HG02763 (cell line): ENCODE measurements at regions not wholly inside any gene's neighbourhood (a gene's known extent, or its start where the extent isn't known, plus 50 kb on each side); places are given as distances from the start of the nearest gene placed in this dataset.
A peak's percentile ranks its signal among the peaks of the same experiment; 100 is the strongest.
"Not testable (repeated sequence)": the region's sequence is repeated elsewhere in the genome, so short reads cannot be mapped to it uniquely, and the experiment has no call there.

Experiments
- ATAC-seq: cut with Tn5 transposase; IDR thresholded peaks from one replicate; pipeline ENCODE4 v1.9.1; 2021; ENCODE audit warnings: mild to moderate bottlenecking, moderate library complexity; ENCODE audit not compliant: unreplicated experiment

DNA sequence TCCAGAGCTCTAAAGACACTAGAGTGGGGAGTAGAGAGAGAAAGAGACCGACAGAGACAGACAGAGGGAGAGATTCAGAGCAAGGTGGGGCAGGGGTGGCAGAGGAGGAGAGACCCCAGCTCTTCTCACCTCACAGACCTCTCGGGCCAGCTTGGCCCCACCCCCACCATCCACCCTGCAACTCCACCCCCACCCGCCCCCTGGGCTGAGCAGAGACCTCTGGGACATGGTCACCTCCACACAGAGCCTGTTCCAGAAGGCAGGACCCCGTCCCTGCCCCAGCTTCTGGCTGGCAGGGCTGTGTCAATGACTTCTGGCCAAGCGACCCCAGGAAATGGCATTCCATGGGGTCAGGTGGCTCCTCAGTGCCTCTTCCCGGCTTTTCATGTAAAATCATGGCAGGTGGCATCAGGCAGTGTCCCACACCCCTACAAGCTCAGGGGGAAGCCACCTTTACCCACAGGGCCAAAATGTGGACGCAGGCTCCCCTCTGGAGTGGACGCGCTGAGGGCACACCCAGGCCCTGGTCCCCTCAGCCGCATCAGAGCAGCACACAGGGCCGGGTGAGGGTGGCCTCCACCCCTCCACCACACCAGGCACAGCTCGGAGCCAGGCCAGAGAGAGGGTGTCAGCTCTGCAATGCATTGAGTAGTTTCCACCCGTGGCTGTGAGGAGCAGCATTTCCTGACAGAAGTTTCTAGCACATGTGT is 131.2 kb upstream of the LPCAT1 start:
- ATAC-seq, result no peak

DNA sequence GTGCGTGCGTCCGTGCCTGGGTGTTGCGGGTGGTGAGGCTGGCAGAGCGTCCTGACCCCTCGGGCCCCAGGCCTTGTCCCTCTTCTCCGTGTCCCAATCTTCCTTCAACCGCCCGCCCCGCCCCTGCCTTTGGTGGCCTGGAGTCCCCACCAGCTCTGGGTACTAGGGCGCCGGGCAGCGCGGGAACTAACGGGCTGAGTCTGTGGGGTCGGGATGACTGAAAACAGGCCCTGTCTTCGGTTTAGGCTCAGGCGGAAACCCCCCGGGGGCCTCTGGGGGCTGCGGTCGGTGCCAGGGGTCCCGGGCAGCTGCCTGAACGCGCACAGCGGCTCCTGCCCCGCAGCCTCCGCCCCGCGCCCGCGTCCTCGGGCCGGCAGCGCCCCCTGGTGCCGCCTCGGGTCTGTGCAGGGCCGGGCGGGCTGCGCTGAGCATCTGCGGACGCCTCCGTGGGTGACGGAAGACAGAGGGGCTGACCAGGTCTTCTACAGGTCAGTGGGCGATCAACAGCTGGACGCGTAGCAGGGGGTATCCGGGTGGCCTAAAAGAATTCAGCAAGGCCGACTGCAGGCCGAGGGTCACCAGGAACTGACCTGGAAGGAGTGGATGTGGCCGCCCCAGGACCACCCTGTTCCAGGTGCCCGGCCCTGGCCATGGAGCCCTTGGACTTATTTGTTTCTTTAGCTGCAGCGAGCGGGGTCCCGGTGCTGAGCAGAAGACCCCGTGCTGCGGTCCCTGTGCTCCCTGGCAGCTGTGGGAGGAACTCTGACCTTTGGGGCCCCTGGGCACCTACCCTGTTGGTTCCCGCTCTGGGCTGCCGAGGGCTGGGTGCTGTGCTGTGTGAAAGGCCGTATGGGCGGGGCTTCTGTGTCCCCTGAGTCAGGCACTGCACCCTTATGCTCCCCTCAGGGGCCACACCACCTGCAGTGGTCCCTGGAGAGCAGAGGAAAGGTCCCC is 130.2 kb upstream of the LPCAT1 start:
- peak; percentile 89 for ATAC-seq

DNA sequence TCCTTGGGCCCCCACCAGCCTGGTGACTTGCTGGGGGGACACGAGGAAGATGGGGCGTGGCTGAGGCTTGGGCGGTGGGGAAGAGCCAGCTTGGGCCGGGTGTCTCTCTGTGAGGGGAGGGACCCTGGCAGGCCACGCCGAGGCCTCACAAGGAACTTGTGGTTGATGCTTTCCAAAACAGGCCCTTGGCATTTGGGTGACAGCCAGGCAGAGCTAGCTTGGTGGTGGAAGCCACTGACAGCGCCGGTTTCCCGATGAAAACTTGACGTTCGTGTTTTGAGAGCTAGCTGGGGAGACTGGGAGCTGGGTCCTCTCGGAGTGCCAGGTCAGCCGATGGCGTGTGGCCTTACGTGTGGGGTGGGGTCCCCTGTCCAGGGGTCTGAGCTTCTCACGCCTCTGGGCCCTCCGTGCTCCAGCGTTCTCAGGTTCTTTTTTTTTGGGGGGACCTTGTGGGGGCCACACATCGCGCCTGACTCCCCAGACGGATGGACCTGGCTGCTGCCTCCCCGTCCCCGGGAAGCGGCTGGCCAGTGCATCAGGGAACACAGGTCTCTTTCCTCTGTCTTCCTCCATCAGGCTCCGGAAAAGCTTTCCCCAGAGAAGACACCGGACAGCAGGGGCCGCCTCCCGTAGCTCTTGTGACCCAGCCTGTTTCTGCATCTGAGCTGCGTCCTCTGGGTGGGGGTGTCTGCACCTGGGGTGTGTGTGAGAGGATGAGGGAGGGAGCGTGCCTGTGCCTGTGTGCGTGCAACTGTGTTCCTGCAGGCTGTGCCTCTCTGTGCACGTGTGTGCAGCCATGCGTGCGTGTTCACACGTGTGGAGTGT is 129.3 kb upstream of the LPCAT1 start:
- ATAC-seq, result peak; percentile 11

DNA sequence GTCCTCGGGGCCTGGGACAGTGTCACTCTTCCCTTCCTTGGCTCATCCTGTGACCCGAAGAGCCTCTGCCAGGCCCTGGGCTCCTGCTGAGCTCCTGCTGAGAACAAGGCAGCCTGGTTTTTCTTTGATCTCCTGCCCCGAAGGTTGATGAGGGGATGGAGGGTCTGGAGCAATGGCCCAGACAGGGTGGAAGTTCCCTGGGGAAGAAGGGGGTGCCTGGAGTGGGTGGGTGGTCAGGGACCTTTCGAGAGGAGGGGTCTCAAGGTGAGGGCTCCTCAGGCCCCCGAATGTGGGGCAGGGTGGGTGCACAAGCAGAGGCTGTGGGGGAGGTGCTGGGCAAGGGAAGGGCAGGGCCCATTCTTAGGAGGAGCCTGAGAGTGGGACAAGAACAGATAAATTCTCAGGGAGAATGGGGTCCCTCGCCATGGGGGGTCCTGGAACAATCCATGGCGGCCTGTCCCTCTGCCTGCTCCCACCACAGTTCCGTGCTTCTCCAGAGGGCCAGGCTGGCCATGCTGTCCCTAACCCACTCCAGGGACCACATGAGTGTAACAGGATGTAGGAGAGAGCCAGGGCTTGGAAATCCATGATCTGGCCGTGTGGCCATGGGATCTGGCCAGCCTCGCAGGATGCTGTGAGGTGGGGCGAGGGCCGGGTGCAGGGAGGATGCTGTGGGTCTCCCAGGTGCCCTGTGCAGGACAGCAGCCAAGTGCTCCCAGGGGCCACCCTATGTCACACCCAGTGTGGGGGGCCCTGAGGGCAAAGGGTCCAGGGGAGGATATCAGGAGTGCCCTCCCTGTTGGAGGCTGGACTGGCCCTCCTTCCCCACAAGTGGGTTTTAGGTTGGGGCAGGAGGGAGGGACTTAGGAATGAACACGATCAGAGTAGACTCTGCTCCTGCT is 128.5 kb upstream of the LPCAT1 start:
- no peak for ATAC-seq

DNA sequence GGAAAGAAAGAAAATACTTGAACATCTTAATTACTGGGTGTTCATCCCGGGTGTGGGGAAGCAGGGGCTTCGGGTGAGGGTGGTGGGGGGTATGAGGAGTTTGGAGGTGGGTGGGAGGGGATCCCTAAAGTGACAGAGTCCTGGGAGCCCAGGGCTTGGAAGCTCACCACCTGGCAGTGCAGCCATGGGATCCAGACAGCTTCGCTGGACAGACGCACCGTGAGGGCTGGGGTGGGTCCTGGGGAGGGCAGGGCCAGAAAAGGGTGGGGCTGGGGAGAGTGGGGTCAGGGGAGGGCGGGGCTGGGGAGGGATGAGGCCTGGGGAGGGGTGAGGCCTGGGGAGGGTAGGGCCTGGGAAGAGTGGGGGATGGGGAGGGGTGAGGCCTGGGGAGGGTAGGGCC is 127.5 kb upstream of the LPCAT1 start:
- ATAC-seq, result no peak

DNA sequence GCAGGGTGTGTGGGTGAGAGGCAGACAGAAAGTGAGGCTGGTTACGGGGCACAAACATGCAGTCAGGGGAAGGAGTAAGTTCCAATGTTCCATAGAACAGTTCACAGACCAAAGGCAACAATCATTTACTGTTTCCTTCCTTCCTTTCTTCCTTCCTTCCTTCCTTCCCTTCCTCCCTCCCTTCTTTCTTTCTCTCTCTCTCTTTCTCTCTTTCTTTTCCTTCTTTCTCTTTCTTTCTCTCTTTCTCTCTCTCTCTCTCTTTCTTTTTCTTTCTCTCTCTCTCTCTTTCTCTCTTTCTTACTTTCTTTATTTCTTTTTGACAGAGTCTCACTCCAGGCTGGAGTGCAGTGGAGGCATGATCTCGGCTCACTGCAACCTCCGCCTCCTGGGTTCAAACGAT is 125.8 kb upstream of the LPCAT1 start:
- no peak for ATAC-seq

DNA sequence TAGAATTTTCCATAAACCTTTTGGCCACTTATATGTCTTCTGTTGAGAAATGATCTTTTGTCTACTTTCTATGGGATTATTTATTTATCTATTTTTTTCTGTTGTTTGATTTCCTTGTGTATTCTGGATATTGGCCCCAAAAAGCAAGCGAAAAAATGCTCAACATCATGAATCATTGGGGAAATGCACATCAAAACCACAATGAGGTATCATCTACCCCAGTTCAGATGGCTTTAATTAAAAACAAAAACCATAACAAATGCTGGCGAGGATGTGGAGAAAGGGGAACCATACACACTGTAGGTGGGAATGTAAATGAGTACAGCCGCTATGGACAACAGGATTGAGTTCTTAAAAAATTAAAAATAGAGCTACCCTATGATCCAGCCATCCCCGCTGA is 125.0 kb upstream of the LPCAT1 start:
- ATAC-seq, result no peak

DNA sequence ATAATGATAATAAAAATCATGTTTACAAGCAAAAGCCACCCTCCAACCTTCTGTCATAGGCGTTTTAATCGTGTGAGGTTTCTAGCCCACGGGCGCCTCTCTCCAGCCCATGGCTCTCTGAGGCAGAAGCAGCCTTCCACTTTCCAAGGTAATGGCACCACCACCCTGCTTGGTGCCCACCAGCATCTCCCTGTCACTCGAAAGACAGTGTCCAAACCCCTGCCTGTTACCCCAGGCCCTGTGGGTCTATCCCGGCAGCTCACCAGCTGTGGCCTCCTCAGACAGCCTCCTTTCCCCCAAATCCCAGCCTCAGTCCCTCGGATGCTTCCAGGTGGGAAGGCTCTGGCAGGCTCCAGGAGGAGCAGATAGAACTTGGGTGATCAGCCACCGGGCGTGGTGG is 123.8 kb upstream of the LPCAT1 start:
- ATAC-seq, result no peak

DNA sequence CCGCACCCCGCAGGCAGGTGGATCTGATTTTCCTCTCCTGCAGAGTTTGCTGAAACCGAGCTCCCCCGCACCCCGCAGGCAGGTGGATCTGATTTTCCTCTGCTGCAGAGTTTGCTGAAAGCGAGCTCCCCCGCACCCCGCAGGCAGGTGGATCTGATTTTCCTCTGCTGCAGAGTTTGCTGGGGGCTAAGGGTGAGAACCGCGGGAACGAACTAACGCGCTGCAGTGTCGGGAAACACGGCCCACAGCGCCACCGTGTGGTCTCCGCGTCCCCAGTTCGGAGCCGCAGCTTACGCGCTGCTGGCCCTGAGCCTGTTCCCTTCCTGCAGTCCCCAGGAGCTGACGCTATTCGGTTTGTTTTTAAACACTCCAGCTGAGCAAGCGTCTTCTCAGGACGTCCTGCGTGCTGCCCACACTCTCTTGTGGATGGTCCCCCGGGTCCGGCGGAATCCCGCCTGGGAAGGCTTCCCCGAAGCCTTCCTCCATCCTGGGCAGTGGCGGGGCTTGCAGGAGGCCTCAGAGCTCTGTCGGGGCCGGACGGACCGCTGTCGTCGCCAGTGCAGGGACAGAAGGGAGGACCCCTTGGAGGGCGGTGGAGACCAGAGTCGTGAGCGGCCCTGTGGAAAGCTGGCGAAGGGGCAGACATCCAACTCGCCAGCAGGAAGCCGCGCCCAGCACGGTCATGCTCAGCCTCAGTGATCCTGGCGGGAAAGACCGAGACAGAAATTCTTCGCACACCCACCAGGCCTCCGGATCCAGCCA is 121.2 kb upstream of the LPCAT1 start:
- ATAC-seq, result peak; percentile 81

DNA sequence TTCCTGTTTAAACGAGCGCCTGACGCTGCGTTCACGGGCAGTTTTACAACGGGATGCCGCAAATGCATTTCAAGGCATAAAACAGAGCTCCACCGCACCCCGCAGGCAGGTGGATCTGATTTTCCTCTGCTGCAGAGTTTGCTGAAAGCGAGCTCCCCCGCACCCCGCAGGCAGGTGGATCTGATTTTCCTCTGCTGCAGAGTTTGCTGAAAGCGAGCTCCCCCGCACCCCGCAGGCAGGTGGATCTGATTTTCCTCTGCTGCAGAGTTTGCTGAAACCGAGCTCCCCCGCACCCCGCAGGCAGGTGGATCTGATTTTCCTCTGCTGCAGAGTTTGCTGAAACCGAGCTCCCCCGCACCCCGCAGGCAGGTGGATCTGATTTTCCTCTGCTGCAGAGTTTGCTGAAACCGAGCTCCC is 120.6 kb upstream of the LPCAT1 start:
- not testable (repeated sequence) for ATAC-seq

DNA sequence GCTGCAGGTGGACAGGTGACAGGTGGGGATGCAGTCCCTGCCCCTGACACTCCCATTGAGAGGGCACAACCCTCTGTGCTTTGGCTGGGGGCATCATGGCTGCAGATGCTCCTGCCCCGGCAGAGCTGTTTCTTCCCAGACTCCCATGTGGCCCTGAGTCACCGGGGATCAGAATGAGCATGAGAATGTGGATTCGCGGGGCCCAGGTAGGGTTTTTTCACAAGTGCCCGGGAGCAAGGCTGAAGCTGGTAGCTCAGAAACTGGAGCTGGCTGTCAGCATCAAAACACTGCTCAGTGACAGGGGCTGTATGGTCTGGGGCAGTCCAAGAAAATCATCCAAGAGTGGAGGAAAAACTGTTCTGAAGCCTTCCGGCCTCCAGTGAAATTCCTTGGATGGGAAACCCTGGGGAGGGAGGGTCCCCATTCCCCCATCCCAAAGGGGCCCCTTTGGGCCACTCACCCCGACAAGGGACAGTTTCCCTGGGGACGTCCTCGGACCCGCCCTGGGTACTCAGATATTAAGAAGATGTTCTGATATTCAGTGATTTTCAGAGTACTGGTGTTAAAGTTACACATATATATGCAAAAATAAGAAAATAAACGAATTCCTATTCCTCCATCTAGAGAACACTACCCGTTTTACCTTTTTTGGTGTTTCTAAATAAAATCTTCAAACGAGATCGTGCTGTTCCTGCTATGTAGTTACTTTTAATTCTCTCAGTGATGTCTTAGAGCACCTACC is 120.1 kb upstream of the LPCAT1 start:
- ATAC-seq, result no peak

DNA sequence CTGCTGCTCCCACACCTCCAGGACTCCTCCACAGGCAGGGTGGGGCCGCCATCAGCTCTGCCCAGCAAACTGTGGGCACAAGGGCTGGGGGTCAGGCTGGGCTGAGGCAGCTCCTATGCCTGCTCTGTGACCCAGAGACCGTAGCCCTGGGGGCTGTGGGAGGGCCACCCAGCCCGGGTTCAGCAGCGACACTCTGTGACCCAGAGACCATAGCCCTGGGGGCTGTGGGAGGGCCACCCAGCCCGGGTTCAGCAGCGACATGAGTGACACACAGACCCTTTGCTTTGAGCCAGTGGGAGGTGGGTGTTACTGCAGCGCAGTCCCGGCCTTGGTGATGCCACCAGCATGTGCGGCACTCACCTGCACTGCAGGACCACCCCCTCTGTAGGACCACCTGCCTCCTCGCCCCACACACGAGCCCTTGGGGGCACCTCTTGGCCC is 118.9 kb upstream of the LPCAT1 start:
- no peak for ATAC-seq

DNA sequence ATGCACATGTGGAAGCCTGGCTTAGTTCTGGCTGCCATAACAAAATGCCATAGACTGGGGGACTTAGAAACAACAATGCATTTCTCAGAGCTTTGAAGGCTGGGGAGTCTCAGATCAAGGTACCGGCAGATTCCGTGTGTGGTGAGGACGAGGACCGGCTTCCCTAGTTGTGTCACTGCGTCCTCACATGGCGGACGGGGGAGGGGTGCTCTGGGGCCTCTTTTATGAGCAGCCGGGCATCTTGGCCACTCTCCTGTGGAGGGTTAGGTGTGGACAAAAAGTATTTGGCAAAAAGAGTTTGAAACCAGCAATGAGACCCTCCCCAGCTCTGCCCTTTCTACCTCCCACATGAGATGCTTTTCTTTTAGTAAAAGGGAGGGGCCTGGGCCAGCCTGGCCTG is 118.5 kb upstream of the LPCAT1 start:
- ATAC-seq, result no peak

DNA sequence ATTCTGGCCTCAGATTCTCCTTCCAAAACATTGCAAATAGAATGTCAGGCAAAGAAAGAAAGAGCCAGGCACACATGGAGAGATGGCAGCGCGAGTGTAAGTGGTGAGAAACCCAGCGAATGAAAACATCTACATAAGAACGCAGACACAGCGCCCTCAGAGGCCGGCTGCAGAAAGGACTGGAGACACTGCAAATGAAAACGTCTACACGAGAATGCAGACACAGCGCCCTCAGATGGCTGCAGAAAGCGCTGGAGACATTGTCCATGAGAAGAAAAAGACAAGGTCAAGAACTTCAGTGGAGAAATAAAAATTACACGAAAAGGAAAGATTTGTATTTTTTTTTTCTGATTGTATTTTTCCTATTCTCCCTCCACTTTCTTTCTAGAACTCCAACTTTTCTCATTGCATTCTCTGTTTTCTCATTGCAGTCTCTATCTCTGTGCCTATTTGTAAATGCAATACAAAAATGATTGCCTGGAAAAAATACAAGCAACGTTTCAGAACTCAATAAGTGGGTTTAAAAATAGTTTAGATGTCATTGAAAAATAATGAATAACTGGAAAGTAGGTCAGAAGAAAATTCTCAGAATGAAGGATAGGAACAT is 117.9 kb upstream of the LPCAT1 start:
- ATAC-seq, result no peak

DNA sequence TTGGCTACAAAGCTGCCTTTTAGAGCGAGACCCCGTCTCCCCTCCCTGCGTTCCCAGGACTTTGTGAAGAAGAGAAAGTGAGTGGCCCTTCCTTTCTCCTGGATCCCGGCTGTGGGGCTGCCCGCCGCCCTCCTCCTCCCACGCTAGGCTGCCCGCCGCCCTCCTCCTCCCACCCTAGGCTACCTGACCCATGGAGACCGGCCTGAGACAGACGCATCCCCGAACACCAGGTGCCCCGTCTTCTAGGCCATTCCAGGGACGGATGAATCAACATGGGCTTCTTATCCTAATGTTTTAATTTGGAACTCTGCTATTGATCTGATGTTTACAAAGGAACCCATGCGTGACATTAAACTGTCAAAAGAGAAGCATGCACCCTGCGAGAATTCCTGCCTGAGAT is 117.3 kb upstream of the LPCAT1 start:
- ATAC-seq, result no peak

DNA sequence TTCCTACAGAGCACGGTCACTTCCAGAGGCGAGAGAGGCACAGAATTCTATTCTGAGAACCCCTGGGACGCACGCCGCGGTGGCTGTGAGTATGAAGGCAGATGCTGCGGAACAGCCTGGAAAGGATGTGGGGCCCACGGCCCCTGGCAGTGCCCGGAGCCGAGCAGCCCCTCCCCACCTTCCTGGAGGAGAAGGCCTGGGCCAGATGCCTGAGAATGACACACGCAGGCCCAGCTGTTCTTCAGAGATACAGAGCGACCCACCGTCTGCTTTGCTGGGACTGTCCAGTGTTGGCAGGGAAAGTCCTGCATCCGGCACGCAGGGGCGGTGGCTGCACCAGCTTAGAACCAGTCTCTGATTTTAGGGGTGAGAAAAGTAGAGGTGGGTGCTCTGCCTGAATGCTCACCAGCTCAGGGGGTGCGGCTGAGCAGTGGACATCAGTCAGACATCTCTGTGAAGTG is 116.7 kb upstream of the LPCAT1 start:
- no peak for ATAC-seq

DNA sequence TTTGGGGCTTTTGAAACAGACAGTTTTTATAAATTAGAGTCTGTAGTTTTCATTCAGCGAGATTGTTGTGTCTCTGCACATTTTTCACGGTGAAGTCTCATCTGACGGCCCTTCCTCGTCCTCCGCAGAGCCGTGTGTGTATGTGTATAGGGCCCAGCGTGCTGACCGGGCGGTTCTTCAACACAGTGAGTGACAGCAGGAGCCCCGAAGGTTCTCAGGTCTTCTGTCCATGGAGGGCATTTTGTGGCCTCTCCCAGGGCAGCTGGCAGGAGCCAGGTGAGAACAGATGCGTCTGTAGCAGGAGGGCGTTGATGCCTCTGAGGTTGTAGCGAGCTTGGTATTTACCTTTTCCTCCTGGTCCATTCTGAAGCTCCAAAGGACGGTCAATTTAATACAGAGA is 116.0 kb upstream of the LPCAT1 start:
- ATAC-seq, result no peak

DNA sequence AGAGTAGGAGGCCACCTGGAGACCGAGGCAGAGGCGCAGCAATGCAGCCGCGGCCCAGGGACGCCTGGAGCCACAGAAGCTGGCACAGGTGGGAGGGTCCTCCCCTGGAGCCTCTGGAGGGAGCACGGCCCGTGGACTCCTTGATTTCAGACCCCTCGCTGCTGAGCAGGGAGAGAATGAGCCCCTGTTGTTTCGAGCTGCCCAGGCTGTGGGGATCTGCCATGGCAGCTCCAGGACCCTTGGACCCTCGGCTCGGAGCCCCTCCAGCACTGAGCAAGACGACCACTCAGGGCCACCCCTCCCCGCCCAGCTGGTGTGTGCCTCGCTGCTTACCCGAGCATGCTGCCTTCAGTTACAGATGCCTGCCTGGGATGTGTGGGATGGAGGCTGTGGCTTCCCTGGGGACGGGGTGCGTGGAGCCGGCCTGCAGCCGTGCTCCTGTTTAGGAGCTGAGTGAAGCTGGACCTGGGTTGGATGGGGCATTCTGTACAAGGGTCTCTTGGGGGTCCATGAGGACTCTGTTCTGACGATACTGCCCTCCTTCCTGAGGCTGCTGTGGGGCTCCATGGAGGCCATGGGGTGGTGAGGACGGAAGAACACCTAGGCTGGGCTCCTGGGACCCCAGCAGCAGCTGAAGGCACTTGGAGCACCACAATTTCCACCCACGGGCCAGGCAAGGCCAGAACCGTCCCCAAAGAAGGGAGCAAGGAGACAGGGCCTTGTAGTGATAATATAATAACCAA is 115.1 kb upstream of the LPCAT1 start:
- ATAC-seq, result no peak
